IPS DF 6.9 (cell line): ENCODE measurements at regions not wholly inside any gene's neighbourhood (a gene's known extent, or its start where the extent isn't known, plus 50 kb on each side); places are given as distances from the start of the nearest gene placed in this dataset.

Source experiments
- DNase-seq: peaks from one replicate; pipeline ENCODE4 v3.0.0-alpha.2; 2013; ENCODE audit warnings: low read depth, low spot score
- H3K27ac ChIP-seq: one replicate; pipeline ENCODE4 v1.5.1; 2013; ENCODE audit warnings: low read length, control low read depth
- H3K27me3 ChIP-seq: 2 replicates; pipeline ENCODE4 v1.6.1; 2013; ENCODE audit warnings: mild to moderate bottlenecking, low read length; ENCODE audit not compliant: control insufficient read depth, insufficient read depth
- H3K36me3 ChIP-seq: 2 replicates; pipeline ENCODE4 v1.6.1; 2013; ENCODE audit warnings: low read length; ENCODE audit not compliant: control insufficient read depth, insufficient read depth
- H3K4me1 ChIP-seq: 2 replicates; pipeline ENCODE4 v1.6.1; 2013; ENCODE audit warnings: low read length; ENCODE audit not compliant: control insufficient read depth, insufficient read depth
- H3K4me3 ChIP-seq: 2 replicates; pipeline ENCODE4 v1.5.1; 2013; ENCODE audit warnings: mild to moderate bottlenecking, low read length
- H3K9me3 ChIP-seq: 2 replicates; pipeline ENCODE4 v1.6.1; 2013; ENCODE audit warnings: low read length, inconsistent platforms; ENCODE audit not compliant: control insufficient read depth, insufficient read depth
- WGBS: extraction: QIAGEN DNeasy Blood & Tissue Kit; methylation state at CpG from one replicate; pipeline ENCODE4 v1.1.7; 2013; ENCODE audit warnings: mixed read lengths, missing lambda C conversion rate; ENCODE audit not compliant: insufficient read length, insufficient coverage; 5-methylcytosine and 5-hydroxymethylcytosine counted together

DNA sequence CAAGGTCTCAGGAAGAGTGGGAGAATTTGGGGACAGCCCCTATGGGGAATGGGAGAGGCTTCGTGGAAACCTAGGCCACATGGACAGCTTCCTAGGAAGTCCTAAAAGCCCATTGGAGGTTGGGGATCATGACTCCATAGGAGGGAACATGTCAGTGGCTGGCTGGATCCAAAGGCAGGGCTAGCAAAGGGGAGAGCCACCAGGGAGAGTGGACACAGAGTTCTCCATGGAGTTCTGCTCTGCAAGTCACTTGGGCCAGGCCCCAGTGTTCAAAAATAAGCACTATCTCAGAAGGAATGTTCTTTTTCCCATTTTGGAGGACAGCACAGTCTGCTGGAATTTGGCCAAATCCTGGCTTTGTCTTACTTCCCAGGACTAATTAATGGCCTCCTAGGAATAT, 140.6 kb upstream of the RAD23B start:
- Histone ChIP-seq H3K27ac (no peak overlapping the region), H3K27me3 (no peaks in the 10 kb centered on the region)
- WGBS, result no CpG with 5 or more reads among the region's 1 CpG

DNA sequence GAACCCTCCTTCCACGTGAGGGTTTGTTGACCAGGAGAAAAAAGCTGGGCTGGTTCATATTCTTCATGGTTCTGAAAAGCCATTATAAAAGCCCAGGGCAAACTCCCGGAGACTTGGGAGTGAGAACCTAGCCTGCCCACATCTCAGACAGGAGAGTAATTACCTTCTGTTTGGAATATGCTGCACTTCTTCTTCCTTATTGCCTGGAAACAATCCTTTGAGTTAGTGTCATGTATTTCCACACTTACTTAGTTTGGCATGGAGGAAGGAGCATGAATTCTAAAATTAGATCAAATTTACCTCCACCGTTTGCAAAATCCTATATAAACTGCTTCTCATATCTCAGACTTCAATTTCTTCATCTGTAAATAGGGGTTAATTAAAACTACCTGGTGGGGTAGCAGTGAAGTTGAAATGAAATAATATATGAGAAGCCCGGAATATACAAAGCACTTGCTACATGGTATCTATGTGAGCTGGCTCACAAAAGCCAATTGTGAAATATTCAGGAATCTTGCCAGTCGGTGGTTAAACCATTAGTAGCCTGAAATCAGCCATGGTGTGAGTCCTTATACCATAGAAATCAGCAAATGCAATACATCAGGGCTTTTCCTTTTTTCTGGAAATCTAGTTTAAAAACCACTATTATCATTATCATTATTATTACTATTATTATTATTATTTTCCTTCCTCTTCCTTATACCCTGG, 140.0 kb upstream of the RAD23B start:
- Histone ChIP-seq H3K27ac (no peak overlapping the region), H3K4me3 (no peak overlapping the region), H3K36me3 (no peaks in the 10 kb centered on the region), H3K9me3 (no peaks in the 10 kb centered on the region), H3K4me1 (no peaks in the 10 kb centered on the region), H3K27me3 (no peaks in the 10 kb centered on the region)
- DNase-seq, result no peak
- WGBS, result no CpG with 5 or more reads among the region's 5 CpGs

More for the DNA sequence above, 140.6 kb upstream of the RAD23B start:
- Histone ChIP-seq H3K4me1 (no peaks in the 10 kb centered on the region), H3K4me3 (no peak overlapping the region), H3K36me3 (no peaks in the 10 kb centered on the region), H3K9me3 (no peaks in the 10 kb centered on the region)
- DNase-seq, result no peak

DNA sequence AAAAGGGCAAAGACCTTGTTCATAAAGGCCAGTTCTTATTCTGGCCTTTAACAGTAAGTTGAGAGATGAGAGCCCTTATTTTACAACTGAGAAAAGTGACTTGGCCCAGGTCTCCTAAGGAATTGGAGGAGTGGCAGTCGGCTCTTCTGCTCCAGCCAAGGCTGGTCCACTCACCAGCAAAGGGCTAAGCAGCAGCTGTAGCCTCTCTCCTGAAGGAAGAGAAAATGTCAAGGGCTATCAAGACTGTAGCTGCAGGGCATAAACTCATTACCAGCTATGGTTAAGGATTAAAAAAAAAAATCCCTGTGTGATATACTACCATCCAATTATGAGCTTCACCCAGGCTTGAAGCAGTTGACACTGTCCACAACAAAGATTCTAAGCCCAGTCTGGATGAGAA, 138.6 kb upstream of the RAD23B start:
- DNase-seq, result no peak
- Histone ChIP-seq H3K36me3 (no peaks in the 10 kb centered on the region), H3K9me3 (no peaks in the 10 kb centered on the region), H3K4me1 (no peaks in the 10 kb centered on the region), H3K27ac (no peak overlapping the region), H3K4me3 (no peak overlapping the region), H3K27me3 (no peaks in the 10 kb centered on the region)
- no CpG with 5 or more reads among the region's 1 CpG for WGBS

DNA sequence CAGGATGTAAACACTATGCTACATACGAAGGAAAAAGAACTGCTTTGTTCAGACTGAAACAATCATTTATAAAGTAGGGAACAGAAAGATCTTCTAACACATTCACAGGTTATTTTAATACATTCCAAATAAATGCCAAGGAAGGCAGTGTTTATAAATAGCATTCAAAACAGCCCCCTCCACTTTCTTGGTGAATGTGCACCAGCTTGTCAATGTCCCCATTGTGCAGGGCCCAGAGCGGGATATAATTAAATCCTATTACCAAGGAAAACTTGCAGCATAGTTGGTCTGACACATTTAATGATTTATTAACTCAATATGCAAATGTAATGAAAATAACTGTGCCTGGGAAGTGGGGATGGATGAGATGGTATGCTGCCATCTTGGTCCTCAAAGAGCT, 135.9 kb upstream of the RAD23B start:
- WGBS, result no CpG with 5 or more reads among the region's 2 CpGs
- Histone ChIP-seq H3K27ac (no peak overlapping the region), H3K27me3 (no peaks in the 10 kb centered on the region), H3K4me3 (no peak overlapping the region), H3K9me3 (no peaks in the 10 kb centered on the region), H3K36me3 (no peaks in the 10 kb centered on the region), H3K4me1 (no peaks in the 10 kb centered on the region)
- no peak for DNase-seq

DNA sequence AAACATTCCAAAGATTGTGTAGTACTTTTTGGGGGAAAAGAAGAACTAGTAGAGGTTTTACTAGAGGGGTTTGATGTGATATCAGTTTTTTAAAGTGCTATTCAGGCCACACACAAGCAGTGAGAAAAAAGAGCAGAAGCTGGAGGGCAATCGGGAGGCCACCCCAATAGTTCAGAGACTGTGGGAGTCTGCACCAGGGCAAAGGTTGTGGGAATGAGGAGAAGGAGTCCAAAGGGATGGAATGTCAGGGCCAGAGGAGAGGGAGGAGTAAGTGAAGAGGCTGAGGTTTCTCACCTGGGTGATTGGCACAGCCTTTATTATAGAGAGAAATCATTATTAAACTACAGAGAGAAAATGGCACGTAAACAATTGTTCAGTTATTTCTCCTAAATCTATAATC, 134.9 kb upstream of the RAD23B start:
- H3K4me1 ChIP-seq, result no peaks in the 10 kb centered on the region
- DNase-seq, result no peak

DNA sequence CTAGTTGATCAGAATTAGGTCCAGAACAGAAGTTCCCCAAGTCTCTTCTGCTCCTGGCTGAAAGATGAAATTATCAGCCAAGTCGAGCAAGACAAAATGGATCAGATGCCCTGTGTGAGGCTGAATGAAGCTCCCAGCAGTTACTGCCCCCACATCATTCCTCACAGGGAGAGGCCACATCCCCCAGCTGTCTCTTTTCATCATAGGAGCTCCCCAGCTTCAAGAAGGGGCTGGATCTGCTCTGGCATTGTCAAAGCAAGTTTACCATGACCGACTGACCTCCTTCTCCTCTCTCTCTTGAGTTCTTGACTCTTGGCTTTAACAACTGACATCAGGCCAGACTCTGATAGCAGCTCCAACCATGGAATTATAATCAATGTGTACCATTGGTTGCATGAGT, 133.3 kb upstream of the RAD23B start:
- no peak for DNase-seq

More for the DNA sequence above, 134.9 kb upstream of the RAD23B start:
- H3K27me3 ChIP-seq, result no peaks in the 10 kb centered on the region
- WGBS, result no CpG with 5 or more reads among the region's 2 CpGs
- H3K4me3 ChIP-seq, result no peak overlapping the region
- H3K27ac ChIP-seq, result no peak overlapping the region
- no peaks in the 10 kb centered on the region for H3K9me3 ChIP-seq
- H3K36me3 ChIP-seq, result no peaks in the 10 kb centered on the region

DNA sequence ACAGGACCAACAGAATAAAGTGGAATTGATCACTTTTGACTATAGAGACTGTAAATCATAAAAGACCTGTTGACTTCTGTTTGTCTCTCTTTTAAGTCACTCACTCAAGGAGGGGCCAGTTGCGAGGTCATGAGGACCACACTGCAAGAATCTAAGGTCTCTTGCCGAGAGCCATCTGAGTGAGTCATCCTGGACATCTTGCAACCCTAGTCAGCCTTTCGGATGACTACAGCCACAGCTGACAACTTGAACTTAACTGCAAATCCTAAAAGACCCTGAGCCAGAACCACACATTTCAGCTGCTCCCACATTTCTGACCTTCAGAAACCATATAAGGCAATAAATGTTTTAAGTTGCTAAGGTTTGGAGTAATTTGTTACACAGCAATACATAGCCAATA, 129.7 kb upstream of the RAD23B start:
- no CpG with 5 or more reads among the region's 3 CpGs for WGBS
- Histone ChIP-seq H3K36me3 (no peaks in the 10 kb centered on the region), H3K9me3 (no peaks in the 10 kb centered on the region), H3K27ac (no peak overlapping the region), H3K4me3 (no peak overlapping the region), H3K4me1 (no peaks in the 10 kb centered on the region), H3K27me3 (no peaks in the 10 kb centered on the region)
- DNase-seq, result no peak

More for the DNA sequence above, 133.3 kb upstream of the RAD23B start:
- Histone ChIP-seq H3K4me1 (no peaks in the 10 kb centered on the region), H3K27ac (no peak overlapping the region), H3K4me3 (no peak overlapping the region), H3K36me3 (no peaks in the 10 kb centered on the region), H3K27me3 (no peaks in the 10 kb centered on the region), H3K9me3 (no peaks in the 10 kb centered on the region)
- no CpG with 5 or more reads among the region's 2 CpGs for WGBS

DNA sequence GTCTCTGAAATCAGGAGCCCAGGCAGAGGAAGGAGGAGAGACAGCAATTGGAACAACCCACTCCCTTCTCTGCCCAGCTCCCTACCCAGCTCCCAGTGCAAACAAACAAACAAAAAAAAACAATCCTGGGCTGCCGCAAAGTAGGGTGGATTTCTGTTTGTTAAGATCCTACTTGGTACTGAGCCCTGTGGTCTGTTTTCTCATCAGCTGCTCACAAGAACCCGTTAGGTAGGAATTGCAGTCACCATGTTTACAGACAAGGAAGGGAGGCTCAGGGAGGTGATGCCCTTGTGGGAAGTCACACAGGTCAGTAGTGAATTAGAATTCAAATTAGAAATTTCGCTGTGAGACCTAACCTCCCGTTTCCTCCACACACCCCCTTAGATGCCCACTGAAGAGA, 128.8 kb upstream of the RAD23B start:
- Histone ChIP-seq H3K27ac (no peak overlapping the region), H3K4me3 (no peak overlapping the region), H3K9me3 (no peaks in the 10 kb centered on the region), H3K36me3 (no peaks in the 10 kb centered on the region), H3K4me1 (no peaks in the 10 kb centered on the region), H3K27me3 (no peaks in the 10 kb centered on the region)
- DNase-seq, result no peak
- WGBS, result no CpG with 5 or more reads among the region's 4 CpGs

DNA sequence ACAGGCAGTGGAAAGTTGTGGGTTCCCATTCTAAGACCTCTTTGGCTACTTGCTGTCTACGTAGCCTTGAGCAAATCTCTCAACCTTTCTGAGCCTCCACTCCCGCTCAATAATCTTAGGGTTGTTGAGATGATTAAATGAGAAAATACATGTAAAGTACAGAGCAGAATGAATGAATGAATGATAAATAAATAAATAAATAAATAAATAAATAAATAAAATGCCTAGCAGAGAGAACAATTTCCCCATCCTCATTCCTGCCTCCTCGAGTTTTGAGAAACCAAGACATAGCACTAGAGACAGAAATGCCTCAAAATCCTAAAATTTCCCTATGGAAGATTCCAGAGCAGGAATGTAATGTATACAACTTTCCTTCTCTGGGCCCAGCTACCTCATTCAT, 128.3 kb upstream of the RAD23B start:
- Histone ChIP-seq H3K4me1 (no peaks in the 10 kb centered on the region), H3K27me3 (no peaks in the 10 kb centered on the region), H3K9me3 (no peaks in the 10 kb centered on the region), H3K36me3 (no peaks in the 10 kb centered on the region), H3K27ac (no peak overlapping the region), H3K4me3 (no peak overlapping the region)
- no CpG with 5 or more reads among the region's 3 CpGs for WGBS
- no peak for DNase-seq

DNA sequence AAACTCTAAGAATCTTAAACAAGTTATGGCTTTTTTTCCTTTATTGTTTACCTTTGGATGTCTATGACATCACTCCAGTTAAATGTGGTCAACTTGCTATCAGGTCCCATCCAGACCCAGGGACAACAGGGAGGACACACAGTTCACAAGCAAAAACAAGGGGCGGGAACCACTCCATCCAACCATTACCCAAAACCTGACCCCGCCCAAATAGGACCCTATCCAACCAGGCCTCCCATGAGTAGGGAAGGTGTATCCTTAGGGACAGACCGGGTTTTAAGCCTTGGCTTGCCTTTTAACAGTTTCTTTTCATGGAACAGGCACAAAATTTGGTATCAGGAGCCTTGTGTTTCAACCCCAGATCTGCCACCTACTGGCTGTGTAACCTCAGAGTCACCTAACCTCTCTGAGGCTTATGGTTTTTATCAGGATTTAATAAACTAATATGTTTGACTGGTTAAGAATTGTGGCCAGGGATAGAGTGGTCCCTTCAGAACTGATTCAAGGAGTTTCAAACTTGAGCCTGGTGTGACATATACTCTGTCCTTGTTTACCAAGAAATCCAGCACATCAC, 127.7 kb upstream of the RAD23B start:
- no peak for DNase-seq
- Histone ChIP-seq H3K36me3 (no peaks in the 10 kb centered on the region), H3K27me3 (no peaks in the 10 kb centered on the region), H3K4me1 (no peaks in the 10 kb centered on the region), H3K4me3 (no peak overlapping the region), H3K9me3 (no peaks in the 10 kb centered on the region), H3K27ac (no peak overlapping the region)
- WGBS, result no CpG with 5 or more reads among the region's 3 CpGs

DNA sequence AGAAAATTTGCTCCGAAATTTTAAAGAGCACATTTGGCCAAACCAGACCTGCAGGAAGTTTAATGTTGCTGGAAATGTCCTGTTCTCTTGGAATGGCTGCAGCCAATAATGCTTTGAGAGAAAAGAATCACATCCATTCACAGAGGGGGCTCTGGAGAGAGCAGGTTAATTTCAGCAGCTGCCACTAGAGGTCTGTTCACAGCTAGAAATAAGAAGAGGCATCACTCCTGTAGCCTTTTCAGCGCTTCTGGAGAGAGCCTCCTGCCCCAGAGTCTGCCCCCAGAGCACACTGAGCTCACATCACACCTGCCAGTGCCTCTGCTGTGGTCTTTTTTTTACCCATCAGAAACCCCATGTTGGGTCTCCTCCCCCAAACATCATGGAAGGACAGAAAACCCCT, 124.8 kb upstream of the RAD23B start:
- no peaks in the 10 kb centered on the region for H3K36me3 ChIP-seq
- no CpG with 5 or more reads among the region's 2 CpGs for WGBS
- no peaks in the 10 kb centered on the region for H3K9me3 ChIP-seq
- no peaks in the 10 kb centered on the region for H3K4me1 ChIP-seq
- no peak overlapping the region for H3K4me3 ChIP-seq
- H3K27me3 ChIP-seq, result no peaks in the 10 kb centered on the region
- H3K27ac ChIP-seq, result no peak overlapping the region
- DNase-seq, result peak; percentile 29
